ENCODE measurements at regions not wholly inside any gene's neighbourhood (a gene's known extent, or its start where the extent isn't known, plus 50 kb on each side); places are given as distances from the start of the nearest gene placed in this dataset.
A peak's percentile ranks its signal among the peaks of the same experiment; 100 is the strongest.

DNA sequence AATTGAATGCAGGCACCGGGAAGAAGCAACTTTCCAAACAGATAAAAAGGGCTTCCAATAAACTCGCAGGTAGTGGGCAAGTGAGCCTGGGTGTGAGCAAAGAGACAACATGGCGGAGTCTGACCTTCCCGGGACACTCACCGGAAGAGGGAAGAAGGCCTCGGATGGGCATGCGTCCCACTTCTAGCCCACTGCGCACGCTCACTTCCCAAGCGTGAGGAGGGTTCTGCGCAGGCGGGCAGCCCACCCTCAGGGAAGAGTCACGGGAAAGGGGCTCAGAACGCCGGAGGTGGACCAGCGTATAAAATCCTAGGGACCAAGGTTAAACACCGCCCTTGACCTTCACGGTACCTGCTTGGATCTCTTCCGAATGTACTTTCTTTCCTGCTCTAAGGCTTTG lies 95.5 kb upstream of the AFDN start:
- no peak for TF ChIP-seq CTCF (IDR thresholded peaks at IDR 0.05; ENCODE audit: low read depth, low read length)
- DNase-seq (ENCODE audit: low read depth, low spot score), result no peak
- in situ Hi-C loops (cut with HindIII; ENCODE audit: low sequenced_read_pairs), result no loop called here
- no peak overlapping the region for H3K4me3 ChIP-seq (ENCODE audit: low read depth, low read length)

- DNase-seq (ENCODE audit: low read depth, low spot score), result no peak
- no peak for TF ChIP-seq CTCF (IDR thresholded peaks at IDR 0.05; ENCODE audit: low read depth, low read length)
- in situ Hi-C loops (cut with HindIII; ENCODE audit: low sequenced_read_pairs), result no loop called here
- H3K4me3 ChIP-seq (ENCODE audit: low read depth, low read length), result no peak overlapping the region
Observed at GRCh38 chr6:167731731-167732422, 94.8 kb upstream of the AFDN start.

DNA sequence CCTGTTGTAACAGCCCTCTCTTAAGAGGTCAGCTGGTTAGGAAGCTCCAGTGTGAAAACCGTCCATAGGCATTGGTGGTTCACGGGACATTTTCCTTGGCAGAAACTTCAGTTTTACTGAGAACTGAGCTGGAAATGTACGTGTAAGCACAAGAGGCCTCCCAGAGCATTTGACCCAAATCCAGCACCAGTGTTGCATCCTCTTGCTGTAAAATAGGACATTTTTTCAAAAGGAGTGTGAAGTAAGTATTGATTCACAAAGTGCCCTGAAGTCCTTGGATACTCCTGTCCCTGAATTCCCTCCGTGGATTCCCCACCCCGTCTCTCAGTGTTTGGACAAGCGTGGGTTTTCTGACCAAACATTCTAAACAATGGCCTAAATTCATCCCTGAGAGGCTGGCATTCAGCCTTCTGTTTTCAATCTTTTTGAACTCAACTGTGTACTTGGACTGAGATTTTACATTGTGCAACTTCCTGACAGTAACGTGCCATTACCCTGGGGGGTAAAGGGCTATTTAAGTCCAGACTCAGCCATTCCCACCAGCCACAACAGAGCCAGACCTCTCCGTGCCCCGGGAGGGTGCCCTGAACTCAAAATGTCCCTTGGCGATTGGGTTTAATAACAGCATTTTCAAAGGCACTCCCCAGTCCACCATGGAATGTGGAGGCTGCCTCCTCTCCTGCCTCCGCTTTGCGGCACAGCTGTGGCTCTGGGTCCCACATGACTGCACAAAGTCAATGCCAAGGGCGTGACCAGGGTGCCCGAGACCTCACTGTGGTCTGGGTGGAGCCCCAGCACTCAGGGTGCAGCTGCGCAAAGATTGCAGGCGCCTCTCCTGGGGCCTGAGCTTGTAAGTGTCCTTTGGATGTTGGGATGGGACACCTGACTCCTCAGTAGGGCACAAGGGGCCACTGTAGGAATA lies 92.7 kb upstream of the AFDN start:
- peak; percentile 71 for DNase-seq (ENCODE audit: low read depth, low spot score)
- in situ Hi-C loops (cut with HindIII; ENCODE audit: low sequenced_read_pairs), result no loop called here
- no peak overlapping the region for H3K4me3 ChIP-seq (ENCODE audit: low read depth, low read length)
- no peak for TF ChIP-seq CTCF (IDR thresholded peaks at IDR 0.05; ENCODE audit: low read depth, low read length)

DNA sequence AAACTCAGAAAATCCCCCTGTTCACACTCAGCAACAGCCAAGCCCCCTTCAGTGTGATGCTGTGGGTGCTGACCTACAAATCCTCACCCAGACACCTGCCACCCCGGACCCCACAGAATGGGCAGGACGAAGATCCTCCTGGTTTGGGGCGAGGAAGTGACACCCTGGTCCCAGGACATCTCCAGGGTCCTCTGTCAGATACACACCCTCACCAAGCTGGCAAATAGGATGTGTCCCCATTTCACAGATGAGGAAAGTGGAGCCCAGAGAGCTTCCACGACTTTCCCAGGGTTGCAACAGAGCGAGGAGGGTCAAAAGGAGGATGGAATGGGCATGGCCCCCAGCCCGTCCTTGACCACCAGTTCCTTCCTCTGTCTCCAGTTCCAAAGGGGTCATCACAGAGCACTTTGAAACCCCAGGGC lies 92.0 kb upstream of the AFDN start:
- H3K4me3 ChIP-seq (ENCODE audit: low read depth, low read length), result no peak overlapping the region
- no peak for TF ChIP-seq CTCF (IDR thresholded peaks at IDR 0.05; ENCODE audit: low read depth, low read length)
- DNase-seq (ENCODE audit: low read depth, low spot score), result no peak
- in situ Hi-C loops (cut with HindIII; ENCODE audit: low sequenced_read_pairs), result no loop called here

- in situ Hi-C loops (cut with HindIII; ENCODE audit: low sequenced_read_pairs), result no loop called here
- TF ChIP-seq CTCF (IDR thresholded peaks at IDR 0.05; ENCODE audit: low read depth, low read length), result no peak
- DNase-seq (ENCODE audit: low read depth, low spot score), result no peak
- no peak overlapping the region for H3K4me3 ChIP-seq (ENCODE audit: low read depth, low read length)
Observed at GRCh38 chr6:167735084-167735950, 91.4 kb upstream of the AFDN start.

DNA sequence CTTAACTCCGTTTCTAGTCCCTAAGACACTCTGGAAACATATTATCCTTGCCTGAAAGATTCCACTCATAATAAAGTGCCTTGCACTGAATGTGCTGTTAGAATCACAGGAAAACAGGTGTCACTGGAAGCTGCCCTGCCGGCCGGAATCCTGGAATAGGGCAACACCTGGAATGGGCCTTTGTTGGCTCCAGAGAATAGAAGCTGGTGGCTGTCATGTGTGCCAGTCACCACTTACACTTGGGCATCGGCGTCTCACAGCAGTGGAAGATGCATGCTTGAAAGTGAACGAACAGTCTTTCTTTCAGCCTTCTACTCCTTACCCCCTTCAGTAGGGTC lies 90.8 kb upstream of the AFDN start:
- DNase-seq (ENCODE audit: low read depth, low spot score), result no peak
- no peak overlapping the region for H3K4me3 ChIP-seq (ENCODE audit: low read depth, low read length)
- in situ Hi-C loops (cut with HindIII; ENCODE audit: low sequenced_read_pairs), result no loop called here
- TF ChIP-seq CTCF (IDR thresholded peaks at IDR 0.05; ENCODE audit: low read depth, low read length), result no peak

Data from astrocyte of the spinal cord (primary cell).